ENCODE measurements at regions not wholly inside any gene's neighbourhood (a gene's known extent, or its start where the extent isn't known, plus 50 kb on each side); places are given as distances from the start of the nearest gene placed in this dataset.
"Not testable (repeated sequence)": the region's sequence is repeated elsewhere in the genome, so short reads cannot be mapped to it uniquely, and the experiment has no call there.

GRCh38 chr15:98549741-98550140 is 98.6 kb upstream of the IGF1R start:
- Mint-ChIP-seq H3K36me3 (ENCODE audit: low read depth) (no peaks in the 10 kb centered on the region), H3K27me3 (peaks cover 36% of the 10 kb centered on the region), H3K4me3 (no peak overlapping the region), H3K9me3 (no peaks in the 10 kb centered on the region), H3K4me1 (peaks cover 13% of the 10 kb centered on the region), H3K27ac (no peak overlapping the region)
- no peak for DNase-seq
- ChIA-PET CTCF (no interaction called here), POLR2A (no interaction called here)

- POLR2A ChIA-PET; H3K9me3 Mint-ChIP-seq; H3K4me3 Mint-ChIP-seq; H3K36me3 Mint-ChIP-seq (ENCODE audit: low read depth); DNase-seq; CTCF ChIA-PET; H3K27ac Mint-ChIP-seq: not testable (repeated sequence)
- Mint-ChIP-seq H3K27me3 (peaks cover 34% of the 10 kb centered on the region), H3K4me1 (peaks cover 13% of the 10 kb centered on the region)
Observed at GRCh38 chr15:98550363-98550762, 98.0 kb upstream of the IGF1R start.

- POLR2A ChIA-PET: no interaction called here
- DNase-seq: no peak
- no peak overlapping the region for H3K27ac Mint-ChIP-seq
- H3K27me3 Mint-ChIP-seq: peaks cover 27% of the 10 kb centered on the region
- CTCF ChIA-PET: no interaction called here
- H3K36me3 Mint-ChIP-seq (ENCODE audit: low read depth): no peaks in the 10 kb centered on the region
- H3K4me3 Mint-ChIP-seq: no peak overlapping the region
- H3K9me3 Mint-ChIP-seq: no peaks in the 10 kb centered on the region
- peaks cover 13% of the 10 kb centered on the region for H3K4me1 Mint-ChIP-seq
Observed at GRCh38 chr15:98551936-98552562, 96.3 kb upstream of the IGF1R start.

DNA sequence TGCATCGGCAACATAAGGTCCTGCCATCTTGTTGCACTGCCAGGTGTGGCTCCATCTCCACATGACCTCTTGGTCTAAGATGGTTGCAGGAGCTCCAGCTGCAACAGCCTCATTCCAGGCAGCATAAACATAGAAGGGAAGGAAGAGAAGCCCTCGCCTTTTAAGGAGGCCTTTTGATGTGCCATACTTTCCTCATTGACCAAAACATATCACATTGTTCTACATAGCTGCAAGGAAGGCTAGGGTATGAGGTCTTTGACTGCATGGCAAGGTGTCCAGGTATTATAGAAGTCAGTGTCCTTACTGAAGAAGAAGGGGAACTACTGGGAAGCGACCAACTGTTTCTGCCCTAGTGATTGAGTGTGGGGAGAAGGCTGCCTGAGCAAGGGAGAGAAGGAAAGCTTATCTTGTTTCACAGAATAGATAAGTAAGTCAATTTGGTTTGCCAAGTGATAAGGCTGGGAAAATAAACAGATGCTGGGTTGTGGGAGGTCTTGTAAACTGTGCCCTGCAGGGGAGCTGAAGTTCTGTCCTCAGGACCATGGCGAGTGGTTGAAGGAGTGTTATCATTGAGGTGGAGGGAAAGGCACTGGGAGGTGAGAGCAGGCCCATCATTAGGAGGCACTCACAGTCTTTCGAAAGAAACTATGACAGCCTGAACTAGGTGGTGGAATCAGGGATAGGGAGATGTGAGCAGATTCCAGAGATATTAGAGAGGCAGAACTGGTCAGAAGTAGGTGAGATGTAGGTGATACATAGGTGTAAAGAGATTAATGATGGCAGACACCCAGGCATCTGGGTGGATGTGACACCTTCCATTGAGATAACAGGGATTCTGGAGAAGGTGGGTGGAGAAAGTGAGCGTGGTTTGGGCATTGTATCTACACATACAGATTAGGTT is 93.8 kb upstream of the IGF1R start:
- H3K36me3 Mint-ChIP-seq (ENCODE audit: low read depth): no peaks in the 10 kb centered on the region
- H3K4me3 Mint-ChIP-seq: no peak overlapping the region
- no peaks in the 10 kb centered on the region for H3K4me1 Mint-ChIP-seq
- H3K9me3 Mint-ChIP-seq: no peaks in the 10 kb centered on the region
- no peak for DNase-seq
- POLR2A ChIA-PET: no interaction called here
- H3K27ac Mint-ChIP-seq: no peak overlapping the region
- CTCF ChIA-PET: no interaction called here
- peaks cover 5% of the 10 kb centered on the region for H3K27me3 Mint-ChIP-seq

DNA sequence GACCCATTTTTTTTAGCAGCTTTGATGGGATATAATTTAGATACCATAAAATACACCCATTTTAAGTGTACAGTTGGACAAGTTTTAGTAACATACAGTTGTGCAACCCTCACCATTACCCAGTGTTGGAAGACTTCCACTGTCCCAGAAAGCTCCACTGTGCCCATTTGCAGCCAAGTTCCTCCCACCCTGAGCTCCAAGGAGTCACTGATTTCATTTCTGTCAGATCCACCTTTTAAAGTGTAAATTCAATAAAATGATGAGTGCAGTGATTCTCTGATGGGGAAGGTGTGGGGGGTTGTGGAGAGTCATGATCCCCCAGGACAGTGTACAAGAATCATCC is 93.2 kb upstream of the IGF1R start:
- H3K27ac Mint-ChIP-seq: no peak overlapping the region
- ChIA-PET CTCF (no interaction called here), POLR2A (no interaction called here)
- H3K4me3 Mint-ChIP-seq: no peak overlapping the region
- H3K9me3 Mint-ChIP-seq: no peaks in the 10 kb centered on the region
- peaks cover 5% of the 10 kb centered on the region for H3K27me3 Mint-ChIP-seq
- DNase-seq: no peak
- no peaks in the 10 kb centered on the region for H3K36me3 Mint-ChIP-seq (ENCODE audit: low read depth)
- H3K4me1 Mint-ChIP-seq: no peaks in the 10 kb centered on the region

DNA sequence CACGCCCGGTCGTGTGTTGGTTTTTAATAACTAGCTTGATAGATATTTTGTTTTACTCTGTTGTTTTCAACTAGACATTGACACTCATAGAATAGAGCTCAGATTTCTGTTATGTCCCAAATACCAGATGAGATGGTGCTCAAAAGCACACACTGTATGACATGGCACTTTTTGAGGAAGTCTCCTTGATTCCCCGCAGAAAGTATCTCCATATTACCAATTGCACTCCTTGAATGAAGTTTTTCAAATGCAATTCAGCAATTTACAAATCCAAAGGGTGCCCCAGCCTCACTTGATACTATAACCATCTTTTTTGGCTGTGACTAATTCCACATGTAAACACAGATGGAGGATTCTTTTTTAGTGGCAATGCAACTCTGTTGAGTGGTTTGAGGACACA is 92.0 kb upstream of the IGF1R start:
- Mint-ChIP-seq H3K4me1 (no peaks in the 10 kb centered on the region), H3K27ac (no peak overlapping the region), H3K27me3 (peaks cover 5% of the 10 kb centered on the region), H3K4me3 (no peak overlapping the region), H3K9me3 (no peaks in the 10 kb centered on the region), H3K36me3 (ENCODE audit: low read depth) (no peaks in the 10 kb centered on the region)
- ChIA-PET POLR2A (no interaction called here), CTCF (no interaction called here)
- no peak for DNase-seq

DNA sequence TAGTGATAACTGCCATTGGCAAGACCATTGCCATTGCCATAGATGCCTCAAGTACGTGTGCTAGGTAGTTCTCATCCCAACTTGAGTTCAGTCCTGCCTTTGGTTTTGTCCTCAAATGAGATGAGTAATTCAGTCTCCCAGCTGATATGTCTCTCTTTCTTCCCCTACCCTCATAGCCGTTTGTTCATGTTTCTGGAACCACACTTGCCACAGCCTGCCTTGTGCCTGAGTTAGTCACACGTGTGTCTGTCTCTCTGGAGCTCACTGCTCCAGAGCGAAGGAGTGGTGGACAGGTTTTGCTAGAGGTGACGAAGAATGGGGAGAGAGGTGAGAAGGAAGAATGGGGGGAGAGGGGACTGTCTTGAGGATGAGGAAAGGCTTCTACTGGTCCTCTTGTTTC is 88.0 kb upstream of the IGF1R start:
- ChIA-PET CTCF (no interaction called here), POLR2A (no interaction called here)
- H3K36me3 Mint-ChIP-seq (ENCODE audit: low read depth): no peaks in the 10 kb centered on the region

GRCh38 chr15:98561169-98561941 is 87.0 kb upstream of the IGF1R start:
- Mint-ChIP-seq H3K27ac (no peak overlapping the region), H3K27me3 (no peaks in the 10 kb centered on the region), H3K9me3 (no peaks in the 10 kb centered on the region), H3K36me3 (ENCODE audit: low read depth) (no peaks in the 10 kb centered on the region), H3K4me3 (no peak overlapping the region), H3K4me1 (no peaks in the 10 kb centered on the region)
- no peak for DNase-seq
- CTCF ChIA-PET: interaction anchor here (0.6 kb wide), 1 partner anchor 37 kb away, joined by 4 read pairs; no protein-coding TSS in a partner anchor
- POLR2A ChIA-PET: no interaction called here

More for the DNA sequence above, 88.0 kb upstream of the IGF1R start:
- H3K4me1 Mint-ChIP-seq: no peaks in the 10 kb centered on the region
- H3K27ac Mint-ChIP-seq: no peak overlapping the region
- no peaks in the 10 kb centered on the region for H3K9me3 Mint-ChIP-seq
- no peak for DNase-seq
- H3K4me3 Mint-ChIP-seq: no peak overlapping the region
- no peaks in the 10 kb centered on the region for H3K27me3 Mint-ChIP-seq

GRCh38 chr15:98562331-98562937 is 85.9 kb upstream of the IGF1R start:
- Mint-ChIP-seq H3K4me3 (no peak overlapping the region), H3K36me3 (ENCODE audit: low read depth) (no peaks in the 10 kb centered on the region), H3K27me3 (no peaks in the 10 kb centered on the region), H3K4me1 (no peaks in the 10 kb centered on the region), H3K27ac (no peak overlapping the region), H3K9me3 (no peaks in the 10 kb centered on the region)
- no peak for DNase-seq
- CTCF ChIA-PET: no interaction called here
- POLR2A ChIA-PET: no interaction called here

GRCh38 chr15:98565566-98565965 is 82.8 kb upstream of the IGF1R start:
- ChIA-PET POLR2A (no interaction called here), CTCF (no interaction called here)
- Mint-ChIP-seq H3K4me3 (no peak overlapping the region), H3K36me3 (ENCODE audit: low read depth) (no peaks in the 10 kb centered on the region), H3K4me1 (no peaks in the 10 kb centered on the region), H3K27me3 (peaks cover 4% of the 10 kb centered on the region), H3K27ac (no peak overlapping the region), H3K9me3 (no peaks in the 10 kb centered on the region)
- DNase-seq: no peak

- H3K36me3 Mint-ChIP-seq (ENCODE audit: low read depth): no peaks in the 10 kb centered on the region
- ChIA-PET POLR2A (no interaction called here), CTCF (no interaction called here)
- H3K27me3 Mint-ChIP-seq: peaks cover 4% of the 10 kb centered on the region
- DNase-seq: no peak
- H3K9me3 Mint-ChIP-seq: no peaks in the 10 kb centered on the region
- no peak overlapping the region for H3K4me3 Mint-ChIP-seq
- H3K27ac Mint-ChIP-seq: no peak overlapping the region
- H3K4me1 Mint-ChIP-seq: no peaks in the 10 kb centered on the region
Observed at GRCh38 chr15:98567951-98568350, 80.4 kb upstream of the IGF1R start.

GRCh38 chr15:98568382-98569017 is 79.8 kb upstream of the IGF1R start:
- no peak overlapping the region for H3K4me3 Mint-ChIP-seq
- no peaks in the 10 kb centered on the region for H3K36me3 Mint-ChIP-seq (ENCODE audit: low read depth)
- no peak overlapping the region for H3K27ac Mint-ChIP-seq
- ChIA-PET POLR2A (no interaction called here), CTCF (interaction anchor here (0.5 kb wide), 1 partner anchor 25 kb away, joined by 3 read pairs; no protein-coding TSS in a partner anchor)
- no peaks in the 10 kb centered on the region for H3K4me1 Mint-ChIP-seq
- H3K27me3 Mint-ChIP-seq: peaks cover 4% of the 10 kb centered on the region
- no peak for DNase-seq
- H3K9me3 Mint-ChIP-seq: no peaks in the 10 kb centered on the region

- Mint-ChIP-seq H3K27me3 (peaks cover 4% of the 10 kb centered on the region), H3K36me3 (ENCODE audit: low read depth) (no peaks in the 10 kb centered on the region)
- POLR2A ChIA-PET: no interaction called here
Observed at GRCh38 chr15:98570119-98570518, 78.2 kb upstream of the IGF1R start.

More at GRCh38 chr15:98570119-98570518, 78.2 kb upstream of the IGF1R start:
- Mint-ChIP-seq H3K9me3 (no peaks in the 10 kb centered on the region), H3K4me1 (no peaks in the 10 kb centered on the region), H3K4me3 (no peak overlapping the region), H3K27ac (no peak overlapping the region)
- CTCF ChIA-PET: no interaction called here
- DNase-seq: no peak
